ENCODE measurements at regions not wholly inside any gene's neighbourhood (a gene's known extent, or its start where the extent isn't known, plus 50 kb on each side); places are given as distances from the start of the nearest gene placed in this dataset.

DNA sequence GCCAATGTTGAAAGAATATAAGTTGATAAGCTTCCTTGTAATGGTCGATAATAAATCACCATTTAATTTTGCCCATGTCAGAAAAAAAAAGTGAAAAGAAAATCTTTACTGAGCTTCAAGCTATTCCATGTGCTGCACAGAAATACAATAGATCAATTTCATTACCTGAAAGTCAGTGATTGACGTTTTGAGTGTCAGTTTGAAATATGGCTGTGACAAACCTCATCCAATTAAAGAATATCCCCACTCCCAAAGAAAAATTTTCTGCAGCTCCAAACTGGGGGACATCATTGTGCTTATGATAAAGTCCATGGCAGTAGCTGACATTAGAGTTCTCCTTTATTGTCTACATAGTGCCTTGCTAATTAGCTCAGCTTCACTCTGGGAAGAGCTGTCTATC lies 184.8 kb upstream of the RPRM start:
- TF ChIP-seq, protein P1, sequence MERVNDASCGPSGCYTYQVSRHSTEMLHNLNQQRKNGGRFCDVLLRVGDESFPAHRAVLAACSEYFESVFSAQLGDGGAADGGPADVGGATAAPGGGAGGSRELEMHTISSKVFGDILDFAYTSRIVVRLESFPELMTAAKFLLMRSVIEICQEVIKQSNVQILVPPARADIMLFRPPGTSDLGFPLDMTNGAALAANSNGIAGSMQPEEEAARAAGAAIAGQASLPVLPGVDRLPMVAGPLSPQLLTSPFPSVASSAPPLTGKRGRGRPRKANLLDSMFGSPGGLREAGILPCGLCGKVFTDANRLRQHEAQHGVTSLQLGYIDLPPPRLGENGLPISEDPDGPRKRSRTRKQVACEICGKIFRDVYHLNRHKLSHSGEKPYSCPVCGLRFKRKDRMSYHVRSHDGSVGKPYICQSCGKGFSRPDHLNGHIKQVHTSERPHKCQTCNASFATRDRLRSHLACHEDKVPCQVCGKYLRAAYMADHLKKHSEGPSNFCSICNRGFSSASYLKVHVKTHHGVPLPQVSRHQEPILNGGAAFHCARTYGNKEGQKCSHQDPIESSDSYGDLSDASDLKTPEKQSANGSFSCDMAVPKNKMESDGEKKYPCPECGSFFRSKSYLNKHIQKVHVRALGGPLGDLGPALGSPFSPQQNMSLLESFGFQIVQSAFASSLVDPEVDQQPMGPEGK (CRISPR knock-in tag; IDR thresholded peaks at IDR 0.05; ENCODE audit: borderline replicate concordance): no peak
- TF ChIP-seq TOX (CRISPR knock-in tag; IDR thresholded peaks at IDR 0.05; ENCODE audit: borderline replicate concordance) (no peak), RARB (CRISPR knock-in tag; IDR thresholded peaks at IDR 0.05) (no peak), TSHZ2 (CRISPR knock-in tag; IDR thresholded peaks at IDR 0.05) (no peak)
- TF ChIP-seq, protein P2, sequence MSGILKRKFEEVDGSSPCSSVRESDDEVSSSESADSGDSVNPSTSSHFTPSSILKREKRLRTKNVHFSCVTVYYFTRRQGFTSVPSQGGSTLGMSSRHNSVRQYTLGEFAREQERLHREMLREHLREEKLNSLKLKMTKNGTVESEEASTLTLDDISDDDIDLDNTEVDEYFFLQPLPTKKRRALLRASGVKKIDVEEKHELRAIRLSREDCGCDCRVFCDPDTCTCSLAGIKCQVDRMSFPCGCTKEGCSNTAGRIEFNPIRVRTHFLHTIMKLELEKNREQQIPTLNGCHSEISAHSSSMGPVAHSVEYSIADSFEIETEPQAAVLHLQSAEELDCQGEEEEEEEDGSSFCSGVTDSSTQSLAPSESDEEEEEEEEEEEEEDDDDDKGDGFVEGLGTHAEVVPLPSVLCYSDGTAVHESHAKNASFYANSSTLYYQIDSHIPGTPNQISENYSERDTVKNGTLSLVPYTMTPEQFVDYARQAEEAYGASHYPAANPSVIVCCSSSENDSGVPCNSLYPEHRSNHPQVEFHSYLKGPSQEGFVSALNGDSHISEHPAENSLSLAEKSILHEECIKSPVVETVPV (CRISPR knock-in tag; IDR thresholded peaks at IDR 0.05): no peak
- TF ChIP-seq, protein P3, sequence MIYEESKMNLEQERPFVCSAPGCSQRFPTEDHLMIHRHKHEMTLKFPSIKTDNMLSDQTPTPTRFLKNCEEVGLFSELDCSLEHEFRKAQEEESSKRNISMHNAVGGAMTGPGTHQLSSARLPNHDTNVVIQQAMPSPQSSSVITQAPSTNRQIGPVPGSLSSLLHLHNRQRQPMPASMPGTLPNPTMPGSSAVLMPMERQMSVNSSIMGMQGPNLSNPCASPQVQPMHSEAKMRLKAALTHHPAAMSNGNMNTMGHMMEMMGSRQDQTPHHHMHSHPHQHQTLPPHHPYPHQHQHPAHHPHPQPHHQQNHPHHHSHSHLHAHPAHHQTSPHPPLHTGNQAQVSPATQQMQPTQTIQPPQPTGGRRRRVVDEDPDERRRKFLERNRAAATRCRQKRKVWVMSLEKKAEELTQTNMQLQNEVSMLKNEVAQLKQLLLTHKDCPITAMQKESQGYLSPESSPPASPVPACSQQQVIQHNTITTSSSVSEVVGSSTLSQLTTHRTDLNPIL (CRISPR knock-in tag; IDR thresholded peaks at IDR 0.05; ENCODE audit: low read depth): no peak
- TF ChIP-seq, protein P4, sequence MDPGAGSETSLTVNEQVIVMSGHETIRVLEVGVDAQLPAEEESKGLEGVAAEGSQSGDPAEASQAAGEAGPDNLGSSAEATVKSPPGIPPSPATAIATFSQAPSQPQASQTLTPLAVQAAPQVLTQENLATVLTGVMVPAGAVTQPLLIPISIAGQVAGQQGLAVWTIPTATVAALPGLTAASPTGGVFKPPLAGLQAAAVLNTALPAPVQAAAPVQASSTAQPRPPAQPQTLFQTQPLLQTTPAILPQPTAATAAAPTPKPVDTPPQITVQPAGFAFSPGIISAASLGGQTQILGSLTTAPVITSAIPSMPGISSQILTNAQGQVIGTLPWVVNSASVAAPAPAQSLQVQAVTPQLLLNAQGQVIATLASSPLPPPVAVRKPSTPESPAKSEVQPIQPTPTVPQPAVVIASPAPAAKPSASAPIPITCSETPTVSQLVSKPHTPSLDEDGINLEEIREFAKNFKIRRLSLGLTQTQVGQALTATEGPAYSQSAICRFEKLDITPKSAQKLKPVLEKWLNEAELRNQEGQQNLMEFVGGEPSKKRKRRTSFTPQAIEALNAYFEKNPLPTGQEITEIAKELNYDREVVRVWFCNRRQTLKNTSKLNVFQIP (CRISPR knock-in tag; IDR thresholded peaks at IDR 0.05; ENCODE audit: borderline replicate concordance, low read depth): no peak

Measured in SK-N-SH treated with all-trans-retinoic acid at 6 μM for 48 hours (cell line).